K562 (cell line): ENCODE measurements at regions not wholly inside any gene's neighbourhood (a gene's known extent, or its start where the extent isn't known, plus 50 kb on each side); places are given as distances from the start of the nearest gene placed in this dataset.

Source experiments
- CEBPB ChIP-seq: fragments of 450-650 bp; IDR thresholded peaks from 2 replicates; pipeline ENCODE4 v1.6.1; 2016; ENCODE audit warnings: missing genetic modification characterization, missing compliant biosample characterization
- SETDB1 ChIP-seq: IDR thresholded peaks from one replicate; pipeline ENCODE4 v1.6.1; 2012; ENCODE audit warnings: low read length, control low read depth, inconsistent platforms
- ZNF589 ChIP-seq: fragments of 200-800 bp; sonication (Bioruptor generic); IDR thresholded peaks from 2 replicates; pipeline ENCODE4 v1.6.1; 2016; ENCODE audit warnings: low read depth, missing genetic modification characterization, missing compliant biosample characterization
- TF ChIP-seq, protein P1 (sequence below): fragments of 250-450 bp; sonication (Bioruptor Pico); IDR thresholded peaks from 2 replicates; pipeline ENCODE4 v1.5.1; 2021; ENCODE audit warnings: mild to moderate bottlenecking
- TF ChIP-seq, protein P2 (sequence below), 3 experiments: IDR thresholded peaks in 2 of 3; conservative IDR thresholded peaks in 1 of 3; 2 replicates each; pipeline ENCODE4 v1.5.1; 2011 to 2012; ENCODE audit warnings: low read length in 3 of 3, mild to moderate bottlenecking in 3 of 3, control low read depth in 2 of 3, improper control_type of control experiment in 1 of 3, inconsistent platforms in 1 of 3, low read depth in 1 of 3, mixed read lengths in 1 of 3, moderate library complexity in 1 of 3; ENCODE audit not compliant: insufficient read depth in 2 of 3

GRCh38 chr7:46713868-46714596 lies 793.0 kb upstream of the IGFBP3 start:
- TF ChIP-seq, protein P1, sequence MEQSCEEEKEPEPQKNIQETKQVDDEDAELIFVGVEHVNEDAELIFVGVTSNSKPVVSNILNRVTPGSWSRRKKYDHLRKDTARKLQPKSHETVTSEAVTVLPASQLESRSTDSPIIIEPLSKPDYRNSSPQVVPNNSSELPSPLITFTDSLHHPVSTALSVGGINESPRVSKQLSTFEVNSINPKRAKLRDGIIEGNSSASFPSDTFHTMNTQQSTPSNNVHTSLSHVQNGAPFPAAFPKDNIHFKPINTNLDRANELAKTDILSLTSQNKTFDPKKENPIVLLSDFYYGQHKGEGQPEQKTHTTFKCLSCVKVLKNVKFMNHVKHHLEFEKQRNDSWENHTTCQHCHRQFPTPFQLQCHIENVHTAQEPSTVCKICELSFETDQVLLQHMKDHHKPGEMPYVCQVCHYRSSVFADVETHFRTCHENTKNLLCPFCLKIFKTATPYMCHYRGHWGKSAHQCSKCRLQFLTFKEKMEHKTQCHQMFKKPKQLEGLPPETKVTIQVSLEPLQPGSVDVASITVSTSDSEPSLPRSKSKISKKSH (CRISPR knock-in tag): no peak
- TF ChIP-seq, protein P2, sequence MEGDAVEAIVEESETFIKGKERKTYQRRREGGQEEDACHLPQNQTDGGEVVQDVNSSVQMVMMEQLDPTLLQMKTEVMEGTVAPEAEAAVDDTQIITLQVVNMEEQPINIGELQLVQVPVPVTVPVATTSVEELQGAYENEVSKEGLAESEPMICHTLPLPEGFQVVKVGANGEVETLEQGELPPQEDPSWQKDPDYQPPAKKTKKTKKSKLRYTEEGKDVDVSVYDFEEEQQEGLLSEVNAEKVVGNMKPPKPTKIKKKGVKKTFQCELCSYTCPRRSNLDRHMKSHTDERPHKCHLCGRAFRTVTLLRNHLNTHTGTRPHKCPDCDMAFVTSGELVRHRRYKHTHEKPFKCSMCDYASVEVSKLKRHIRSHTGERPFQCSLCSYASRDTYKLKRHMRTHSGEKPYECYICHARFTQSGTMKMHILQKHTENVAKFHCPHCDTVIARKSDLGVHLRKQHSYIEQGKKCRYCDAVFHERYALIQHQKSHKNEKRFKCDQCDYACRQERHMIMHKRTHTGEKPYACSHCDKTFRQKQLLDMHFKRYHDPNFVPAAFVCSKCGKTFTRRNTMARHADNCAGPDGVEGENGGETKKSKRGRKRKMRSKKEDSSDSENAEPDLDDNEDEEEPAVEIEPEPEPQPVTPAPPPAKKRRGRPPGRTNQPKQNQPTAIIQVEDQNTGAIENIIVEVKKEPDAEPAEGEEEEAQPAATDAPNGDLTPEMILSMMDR (IDR thresholded peaks at IDR 0.05 in 2 of 3, conservative IDR thresholded peaks at IDR 0.05 in 1 of 3; ENCODE audit: insufficient read depth in 2 of 3, low read depth in 1 of 3, low read length in 3 of 3): no peak
- TF ChIP-seq SETDB1 (no peak), CEBPB (no peak), ZNF589 (CRISPR knock-in tag) (no peak)
